RWPE2 (cell line): ENCODE measurements at regions not wholly inside any gene's neighbourhood (a gene's known extent, or its start where the extent isn't known, plus 50 kb on each side); places are given as distances from the start of the nearest gene placed in this dataset.

Source experiments
- ATAC-seq: fragments of 200-7000 bp; cut with Tn5 transposase; 3 replicates; pipeline ENCODE4 v1.9.1; 2021; ENCODE audit warnings: low read depth
- DNase-seq: peaks from one replicate; pipeline ENCODE4 v3.0.0-alpha.2; 2020; ENCODE audit warnings: low spot score
- H3K27ac ChIP-seq: fragments of 450-650 bp; 2 replicates; pipeline ENCODE4 v1.5.1; 2017; ENCODE audit warnings: mild to moderate bottlenecking; ENCODE audit not compliant: poor library complexity, severe bottlenecking
- H3K27me3 ChIP-seq: fragments of 250-450 bp; sonication (Bioruptor Pico); 2 replicates; pipeline ENCODE4 v1.5.1; 2021; ENCODE audit warnings: mild to moderate bottlenecking, moderate library complexity; ENCODE audit not compliant: insufficient read depth, poor library complexity, severe bottlenecking
- H3K36me3 ChIP-seq: fragments of 250-450 bp; sonication (Bioruptor Pico); 2 replicates; pipeline ENCODE4 v1.5.1; 2020; ENCODE audit warnings: low read depth, mild to moderate bottlenecking, moderate library complexity
- H3K4me1 ChIP-seq: fragments of 250-450 bp; sonication (Bioruptor Pico); 2 replicates; pipeline ENCODE4 v1.5.1; 2021; ENCODE audit warnings: mild to moderate bottlenecking, moderate library complexity; ENCODE audit not compliant: insufficient read depth, poor library complexity, severe bottlenecking
- H3K4me3 ChIP-seq: fragments of 250-450 bp; sonication (Bioruptor Pico); 2 replicates; pipeline ENCODE4 v1.5.1; 2021; ENCODE audit warnings: mild to moderate bottlenecking, moderate library complexity; ENCODE audit not compliant: severe bottlenecking
- H3K9me3 ChIP-seq: fragments of 250-450 bp; sonication (Bioruptor Pico); 2 replicates; pipeline ENCODE4 v1.5.1; 2021; ENCODE audit warnings: mild to moderate bottlenecking, moderate library complexity; ENCODE audit not compliant: severe bottlenecking
- TF ChIP-seq, protein P1 (sequence below): fragments of 450-650 bp; IDR thresholded peaks from one replicate; pipeline ENCODE4 v1.5.1; 2017; ENCODE audit warnings: mild to moderate bottlenecking, moderate library complexity; ENCODE audit not compliant: poor library complexity, severe bottlenecking

GRCh38 chr6:67640484-67640883, 994.6 kb upstream of the ADGRB3 start:
- H3K27me3 ChIP-seq: peaks cover 8% of the 10 kb centered on the region
- ATAC-seq (no peak), DNase-seq (no peak)

DNA sequence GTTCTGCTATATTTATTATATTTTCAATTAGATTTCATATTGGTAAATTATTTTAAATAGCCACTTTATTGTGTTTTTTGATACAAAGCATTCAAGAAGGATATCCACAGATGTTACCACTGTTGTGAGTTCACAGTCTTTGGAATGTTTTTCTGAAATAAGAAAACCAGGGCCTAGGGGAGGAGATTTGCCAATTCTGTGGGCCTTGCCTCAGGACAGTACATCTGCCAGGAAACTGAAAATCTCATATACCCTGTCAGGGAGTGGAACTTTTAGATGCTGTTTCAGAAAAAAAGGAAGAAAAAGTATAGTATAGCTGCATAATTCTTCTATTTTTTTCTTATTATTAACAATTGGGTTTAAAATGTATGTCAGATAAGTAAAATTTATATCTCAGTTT, 995.9 kb upstream of the ADGRB3 start:
- H3K27me3 ChIP-seq: peaks cover 8% of the 10 kb centered on the region
- H3K9me3 ChIP-seq: no peaks in the 10 kb centered on the region
- H3K36me3 ChIP-seq: no peaks in the 10 kb centered on the region
- no peak overlapping the region for H3K27ac ChIP-seq
- no peak overlapping the region for H3K4me3 ChIP-seq
- TF ChIP-seq, protein P1, sequence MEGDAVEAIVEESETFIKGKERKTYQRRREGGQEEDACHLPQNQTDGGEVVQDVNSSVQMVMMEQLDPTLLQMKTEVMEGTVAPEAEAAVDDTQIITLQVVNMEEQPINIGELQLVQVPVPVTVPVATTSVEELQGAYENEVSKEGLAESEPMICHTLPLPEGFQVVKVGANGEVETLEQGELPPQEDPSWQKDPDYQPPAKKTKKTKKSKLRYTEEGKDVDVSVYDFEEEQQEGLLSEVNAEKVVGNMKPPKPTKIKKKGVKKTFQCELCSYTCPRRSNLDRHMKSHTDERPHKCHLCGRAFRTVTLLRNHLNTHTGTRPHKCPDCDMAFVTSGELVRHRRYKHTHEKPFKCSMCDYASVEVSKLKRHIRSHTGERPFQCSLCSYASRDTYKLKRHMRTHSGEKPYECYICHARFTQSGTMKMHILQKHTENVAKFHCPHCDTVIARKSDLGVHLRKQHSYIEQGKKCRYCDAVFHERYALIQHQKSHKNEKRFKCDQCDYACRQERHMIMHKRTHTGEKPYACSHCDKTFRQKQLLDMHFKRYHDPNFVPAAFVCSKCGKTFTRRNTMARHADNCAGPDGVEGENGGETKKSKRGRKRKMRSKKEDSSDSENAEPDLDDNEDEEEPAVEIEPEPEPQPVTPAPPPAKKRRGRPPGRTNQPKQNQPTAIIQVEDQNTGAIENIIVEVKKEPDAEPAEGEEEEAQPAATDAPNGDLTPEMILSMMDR: no peak
- DNase-seq (no peak), ATAC-seq (no peak)
- H3K4me1 ChIP-seq: no peaks in the 10 kb centered on the region

More at GRCh38 chr6:67640484-67640883, 994.6 kb upstream of the ADGRB3 start:
- Histone ChIP-seq H3K27ac (no peak overlapping the region), H3K36me3 (no peaks in the 10 kb centered on the region), H3K4me1 (no peaks in the 10 kb centered on the region), H3K9me3 (no peaks in the 10 kb centered on the region), H3K4me3 (no peak overlapping the region)
- TF ChIP-seq, protein P1: no peak

- no peaks in the 10 kb centered on the region for H3K27me3 ChIP-seq
- H3K4me1 ChIP-seq: peaks cover 4% of the 10 kb centered on the region
- H3K27ac ChIP-seq: no peak overlapping the region
- ATAC-seq (no peak), DNase-seq (no peak)
- no peaks in the 10 kb centered on the region for H3K36me3 ChIP-seq
- no peaks in the 10 kb centered on the region for H3K9me3 ChIP-seq
- no peak overlapping the region for H3K4me3 ChIP-seq
- TF ChIP-seq, protein P1: no peak
Observed at GRCh38 chr6:67634199-67634598, 1000.9 kb upstream of the ADGRB3 start.

- TF ChIP-seq, protein P1: no peak
- no peak overlapping the region for H3K27ac ChIP-seq
- H3K27me3 ChIP-seq: no peaks in the 10 kb centered on the region
- DNase-seq (no peak), ATAC-seq (no peak)
- H3K9me3 ChIP-seq: no peaks in the 10 kb centered on the region
- H3K4me3 ChIP-seq: no peak overlapping the region
- H3K4me1 ChIP-seq: peaks cover 4% of the 10 kb centered on the region
- no peaks in the 10 kb centered on the region for H3K36me3 ChIP-seq
Observed at GRCh38 chr6:67633058-67633457, 1002.0 kb upstream of the ADGRB3 start.

DNA sequence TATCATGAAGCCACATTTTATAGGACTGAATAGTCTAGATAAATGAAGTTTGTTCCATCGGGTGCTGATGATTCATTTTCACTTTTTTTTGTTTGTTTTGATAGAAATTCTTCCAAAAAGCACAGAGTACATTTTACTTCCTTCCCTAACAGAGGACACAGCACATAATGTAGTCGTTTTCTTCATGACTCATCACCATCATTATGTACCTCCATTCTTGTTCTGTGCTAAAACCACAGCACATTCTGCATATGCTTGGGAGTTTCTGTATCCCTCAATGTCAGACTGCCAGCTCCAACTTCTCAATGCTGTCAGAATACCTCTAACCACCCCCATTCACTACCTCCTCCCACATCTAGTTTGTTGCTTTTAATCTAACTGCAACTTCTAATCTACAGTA, 1004.9 kb upstream of the ADGRB3 start:
- DNase-seq: no peak
- H3K9me3 ChIP-seq: no peaks in the 10 kb centered on the region

More for the DNA sequence above, 1004.9 kb upstream of the ADGRB3 start:
- ATAC-seq: peak; percentile 56; the same call in 2 of the 3 replicates
- no peak overlapping the region for H3K27ac ChIP-seq
- no peaks in the 10 kb centered on the region for H3K36me3 ChIP-seq
- no peak overlapping the region for H3K4me3 ChIP-seq
- H3K27me3 ChIP-seq: no peaks in the 10 kb centered on the region
- TF ChIP-seq, protein P1: no peak
- H3K4me1 ChIP-seq: peaks cover 4% of the 10 kb centered on the region
